ENCODE measurements at regions not wholly inside any gene's neighbourhood (a gene's known extent, or its start where the extent isn't known, plus 50 kb on each side); places are given as distances from the start of the nearest gene placed in this dataset.

- DNase-seq = no peak
Observed at GRCh38 chr4:45985038-45985437, 138.8 kb downstream of the GABRG1 start.

- DNase-seq = no peak
Observed at GRCh38 chr4:45971108-45971507, 152.7 kb downstream of the GABRG1 start.

DNA sequence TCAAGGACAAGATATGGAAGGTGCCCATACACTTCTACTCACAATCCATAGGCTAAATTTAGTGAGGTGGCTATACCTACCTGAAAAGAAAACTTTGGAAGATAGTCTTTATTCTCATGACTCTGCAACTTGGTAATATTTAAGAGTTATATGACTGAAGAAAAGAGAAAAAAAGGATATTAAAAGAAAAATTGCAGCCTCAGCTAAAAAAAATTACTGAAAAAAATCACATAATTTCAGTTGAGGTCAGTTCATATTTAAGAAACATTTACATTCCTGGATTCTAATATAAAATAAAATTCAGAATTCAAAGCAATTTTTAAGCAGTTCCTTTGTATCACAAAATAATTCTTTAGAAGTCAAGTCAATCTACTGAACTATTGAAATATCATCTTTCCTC lies 166.5 kb downstream of the GABRG1 start:
- DNase-seq = no peak

- DNase-seq = no peak
Observed at GRCh38 chr4:45954276-45954675, 169.6 kb downstream of the GABRG1 start.

DNA sequence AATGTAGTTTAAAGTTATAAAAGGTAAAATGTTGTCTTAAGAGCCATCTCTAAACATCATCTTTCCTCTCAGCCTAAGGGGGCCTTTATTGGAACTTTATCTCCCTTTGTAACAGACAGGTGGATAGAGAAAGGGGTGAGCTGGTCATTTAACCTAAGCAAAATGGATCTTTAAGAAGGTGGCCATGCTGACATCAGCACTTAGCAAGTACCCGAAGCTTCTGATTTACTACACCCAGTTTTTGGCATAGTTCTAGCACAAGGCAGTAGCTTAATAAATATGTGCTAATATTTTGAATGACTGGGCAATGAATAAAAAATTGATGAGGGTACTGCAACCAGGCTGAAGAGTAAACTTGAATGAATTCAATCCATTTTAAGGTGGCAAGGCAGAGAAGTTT lies 172.7 kb downstream of the GABRG1 start:
- DNase-seq = no peak

DNA sequence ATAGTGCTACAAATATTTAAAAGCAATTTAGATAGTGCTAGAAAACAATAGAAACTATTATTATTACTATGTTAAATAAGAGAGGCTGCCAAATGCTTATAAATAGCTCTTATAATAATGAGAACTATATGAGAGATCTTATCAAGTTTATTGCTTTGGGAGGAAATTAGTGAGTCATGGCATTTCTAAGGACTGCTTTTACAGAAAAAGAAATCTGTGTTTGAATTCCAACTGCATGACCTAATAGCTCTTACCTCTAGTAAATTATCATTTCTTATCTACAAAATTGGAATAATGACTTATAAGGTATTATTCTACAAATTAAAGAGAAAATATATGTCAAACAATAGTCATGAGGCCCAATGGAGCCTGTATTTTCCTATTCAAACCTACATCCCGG lies 177.2 kb downstream of the GABRG1 start:
- no peak for DNase-seq

DNA sequence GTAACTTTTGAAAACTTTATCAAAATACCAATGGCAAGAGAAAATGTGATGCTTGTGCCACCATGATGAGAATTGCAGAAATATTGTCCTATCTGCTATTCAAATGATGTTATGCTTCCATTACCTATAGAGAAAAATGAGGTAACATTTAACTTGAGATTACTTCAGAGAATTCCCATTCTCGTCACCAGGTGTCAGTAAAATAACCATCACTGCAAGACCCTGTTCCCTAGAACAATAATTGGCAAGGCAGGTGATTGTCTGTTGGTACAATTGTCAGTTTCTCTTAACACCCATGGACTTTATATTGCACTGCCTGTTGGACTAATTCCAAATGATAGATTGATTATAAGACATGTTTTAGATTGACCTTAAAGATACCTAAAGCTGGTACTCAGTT lies 179.9 kb downstream of the GABRG1 start:
- no peak for DNase-seq

DNA sequence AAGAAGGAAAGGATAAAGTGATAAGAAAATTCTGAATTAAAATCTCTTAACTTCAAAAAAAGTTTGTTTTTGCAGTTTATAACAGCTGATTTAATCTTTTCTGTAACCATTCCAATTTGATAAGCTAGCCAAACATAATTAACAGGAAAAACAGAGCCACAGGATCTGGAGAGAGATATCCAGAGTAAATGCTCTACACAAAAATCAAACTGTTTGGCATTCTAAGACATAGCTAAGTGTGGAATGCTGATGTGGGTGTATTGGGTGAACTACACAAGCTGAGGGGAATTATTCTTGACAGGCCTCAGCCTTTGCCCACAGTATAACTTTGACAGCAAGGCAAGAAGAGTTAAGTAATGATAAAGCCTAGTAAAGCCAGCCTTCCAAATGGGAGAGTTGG lies 184.8 kb downstream of the GABRG1 start:
- no peak for DNase-seq

GRCh38 chr4:45931154-45931553 lies 192.7 kb downstream of the GABRG1 start:
- no peak for DNase-seq

GRCh38 chr4:45927641-45928040 lies 196.2 kb downstream of the GABRG1 start:
- no peak for DNase-seq

GRCh38 chr4:45925809-45926208 lies 198.0 kb downstream of the GABRG1 start:
- no peak for DNase-seq

DNA sequence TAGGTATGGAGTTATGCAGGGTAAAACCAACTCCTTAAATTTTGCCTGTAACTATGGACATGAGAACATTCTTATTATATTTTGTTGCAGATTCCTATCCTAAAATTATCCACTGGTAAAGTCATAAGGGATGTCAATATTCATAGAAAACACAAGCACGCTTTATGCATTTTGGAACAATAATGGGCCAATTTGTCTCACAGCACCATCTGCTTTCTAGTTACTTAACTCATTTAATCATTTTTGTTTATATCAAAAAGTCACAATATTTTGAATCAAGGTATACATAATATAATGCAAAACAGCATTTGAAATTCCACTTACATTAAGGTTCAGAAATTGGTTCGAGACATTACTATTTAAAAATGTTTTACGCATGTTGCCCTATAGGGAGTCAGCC lies 203.0 kb downstream of the GABRG1 start:
- DNase-seq = no peak

DNA sequence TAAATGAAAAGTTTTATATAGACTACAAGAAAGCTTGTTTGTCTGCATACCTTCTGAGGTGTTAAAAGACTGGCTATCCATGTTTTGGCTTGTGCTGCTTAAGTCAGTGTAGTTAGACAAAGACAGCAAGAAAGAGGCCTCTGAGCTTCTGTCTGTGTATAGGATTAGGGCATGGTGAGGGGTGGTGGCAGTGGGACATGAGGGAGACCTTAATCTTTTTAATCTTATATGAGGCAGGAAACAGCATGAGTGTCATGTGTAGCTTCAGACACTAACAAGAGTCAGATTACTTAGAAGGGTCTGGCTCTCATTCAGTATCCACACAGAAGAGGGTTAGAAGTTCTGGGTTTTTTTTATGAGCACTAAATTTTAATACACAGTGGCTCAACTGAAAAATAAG lies 213.3 kb downstream of the GABRG1 start:
- peak; percentile 48 for DNase-seq

DNA sequence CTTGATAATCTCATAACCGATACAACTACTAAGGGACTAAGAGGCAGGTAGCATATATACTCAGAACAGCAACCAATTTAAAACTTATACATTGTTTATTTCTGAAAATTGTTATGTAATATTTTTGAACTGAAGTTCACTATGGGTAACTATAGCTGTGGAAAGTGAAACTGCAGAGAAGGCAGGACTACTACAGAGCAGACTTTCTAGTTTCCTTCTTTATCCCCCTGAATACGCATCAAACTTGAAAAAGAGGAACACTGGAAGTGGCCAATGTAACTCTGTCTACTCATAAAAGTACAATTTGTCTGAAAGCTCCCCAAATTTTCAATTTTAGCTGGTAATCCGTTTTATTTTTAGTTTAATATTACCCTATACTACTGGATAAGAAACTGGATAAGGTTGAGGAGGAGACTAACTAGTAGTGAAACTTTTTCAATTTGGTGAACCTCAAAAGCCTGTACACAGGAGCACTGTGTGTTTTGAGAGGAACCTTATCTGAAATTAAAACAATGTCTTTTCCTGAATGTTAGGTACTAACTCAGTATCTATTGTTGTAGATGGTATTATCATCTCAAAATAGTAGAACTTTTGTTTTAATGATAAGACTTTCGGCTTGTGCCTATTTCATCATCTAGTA lies 225.8 kb downstream of the GABRG1 start:
- DNase-seq = no peak

DNA sequence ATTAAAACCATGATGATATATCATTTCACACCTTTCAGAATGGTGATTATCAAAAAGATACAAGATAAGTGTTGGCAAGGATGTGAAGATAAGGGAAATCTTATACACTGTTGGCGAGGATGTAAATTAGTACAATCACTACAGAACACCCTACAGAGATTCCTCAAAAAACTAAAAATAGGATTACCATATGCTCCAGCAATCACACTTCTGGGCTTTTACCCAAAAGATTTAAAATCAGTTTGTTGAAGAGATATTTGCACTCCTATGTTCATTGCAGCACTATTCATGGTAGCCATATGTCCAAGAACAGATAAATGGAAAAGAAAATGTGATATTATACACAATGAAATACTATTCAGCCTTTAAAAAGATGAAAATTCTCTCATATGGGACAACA lies 240.4 kb downstream of the GABRG1 start:
- DNase-seq = no peak

DNA sequence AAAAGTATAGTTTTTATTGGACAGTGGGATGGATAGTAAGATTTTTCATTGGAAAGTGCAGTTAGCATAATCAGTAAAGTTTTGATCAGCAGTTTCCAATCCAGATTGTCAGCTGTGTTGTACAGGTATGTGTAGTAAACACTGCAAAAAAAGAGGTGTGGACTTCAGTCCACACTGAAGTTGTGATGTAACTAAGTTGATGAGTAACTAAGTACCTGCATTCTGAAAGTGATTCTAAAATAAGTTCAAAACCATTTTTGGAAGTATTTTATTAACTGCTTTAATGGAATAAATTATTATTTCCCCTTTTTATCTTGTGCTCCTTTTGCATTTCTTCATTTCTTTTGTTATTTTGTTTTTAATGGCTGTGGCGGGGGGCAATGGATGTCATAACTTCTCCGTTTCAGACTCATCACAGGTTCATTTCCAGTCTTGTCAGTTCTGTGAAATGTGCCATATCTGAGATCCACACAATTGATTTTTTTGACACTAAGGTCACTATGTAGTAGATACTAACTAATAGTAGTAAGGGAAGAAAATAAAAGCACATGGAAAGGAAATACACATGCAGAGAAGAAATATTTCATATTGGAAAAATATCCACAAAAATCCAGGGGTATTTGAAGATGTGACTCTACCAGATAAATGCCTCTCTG lies 247.5 kb downstream of the GABRG1 start:
- no peak for DNase-seq

DNA sequence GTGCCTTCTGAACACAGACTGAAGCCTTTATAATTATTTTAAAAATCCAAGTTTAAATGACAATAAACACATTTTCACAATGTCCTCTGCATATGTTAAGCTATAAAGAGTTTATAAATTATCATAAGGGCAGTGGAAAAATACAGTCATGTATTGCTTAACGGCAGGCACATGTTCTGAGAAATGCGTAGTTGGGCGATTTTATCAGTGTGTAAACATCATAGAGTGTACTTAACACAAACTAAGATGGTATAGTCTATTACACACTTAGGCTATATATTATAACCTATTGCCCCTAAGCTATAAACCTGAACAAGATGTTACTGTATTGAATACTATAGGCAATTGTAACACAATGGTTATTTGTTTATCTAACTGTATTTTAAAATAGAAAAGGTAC lies 254.7 kb downstream of the GABRG1 start:
- DNase-seq = no peak

DNA sequence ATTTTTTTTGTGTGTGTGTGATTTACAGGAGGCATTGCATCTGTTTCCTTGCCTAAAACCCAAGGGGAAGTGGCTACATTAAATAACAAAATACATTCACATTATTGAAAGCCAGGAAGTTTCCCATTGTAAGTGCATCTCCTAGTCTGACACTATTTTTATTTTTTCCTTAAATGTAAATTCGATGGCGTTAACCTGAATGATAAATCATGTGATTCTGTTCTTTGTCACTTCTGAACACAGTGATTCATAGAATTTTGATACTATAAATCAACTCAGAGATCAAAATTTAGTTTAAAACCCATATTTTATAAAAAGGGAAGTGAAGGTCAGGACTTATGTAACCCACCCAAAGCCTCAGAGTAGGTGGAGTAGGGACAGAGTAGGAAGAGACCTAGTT lies 258.1 kb downstream of the GABRG1 start:
- no peak for DNase-seq

DNA sequence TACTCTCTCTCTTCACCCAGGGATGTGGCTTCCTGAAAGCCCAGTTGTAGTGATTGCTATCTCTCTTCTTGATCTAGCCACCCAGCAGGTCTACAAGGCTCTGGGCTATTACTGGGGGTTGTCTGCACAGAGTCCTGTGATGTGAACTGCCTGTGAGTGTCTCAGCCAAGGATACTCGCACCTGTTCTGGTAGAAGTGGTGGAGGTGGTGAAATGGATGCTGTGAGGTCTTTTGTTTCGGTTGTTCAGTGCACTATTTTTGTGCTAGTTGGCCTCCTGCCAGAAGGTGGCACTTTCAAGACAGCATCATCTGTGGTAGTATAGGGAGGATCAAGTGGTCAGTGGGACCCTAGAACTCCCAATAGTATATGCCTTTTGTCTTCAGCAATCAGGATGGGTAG lies 268.0 kb downstream of the GABRG1 start:
- no peak for DNase-seq

DNA sequence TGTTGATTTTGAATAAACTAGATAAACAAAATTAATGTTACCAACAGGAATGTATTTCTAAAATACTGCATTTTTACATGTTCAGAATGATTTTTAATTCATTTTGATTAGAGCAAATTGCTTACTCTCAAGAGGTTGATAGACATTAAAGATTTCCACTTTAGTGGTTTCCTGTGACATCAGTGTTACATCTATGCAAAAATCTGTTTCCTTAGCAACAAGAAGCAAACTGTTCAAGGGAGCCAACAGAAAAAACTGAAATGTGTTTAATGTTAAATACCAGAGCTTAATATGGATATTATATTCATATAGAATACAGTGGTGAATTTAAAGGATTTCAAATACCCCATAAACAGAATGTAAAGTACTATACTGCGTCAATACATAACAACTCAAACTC lies 277.8 kb downstream of the GABRG1 start:
- DNase-seq = no peak

DNA sequence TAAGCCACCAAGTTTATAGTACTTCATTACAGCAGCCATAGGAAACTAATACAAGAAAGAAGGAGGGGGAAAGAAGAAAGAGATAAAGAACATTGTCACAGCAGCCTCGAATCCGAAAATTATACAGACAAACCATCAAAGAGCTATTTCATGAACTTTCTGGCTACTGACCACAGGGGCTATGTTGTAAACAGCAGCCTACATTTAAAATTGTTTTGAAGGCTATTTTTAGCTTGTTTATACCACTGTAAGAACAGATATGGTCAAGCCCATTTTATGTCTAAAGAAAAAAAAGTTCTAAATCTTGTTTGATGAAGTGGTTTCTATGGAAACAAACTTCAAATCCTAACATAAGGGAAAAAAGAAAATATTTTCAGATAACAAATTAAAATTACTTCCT lies 282.1 kb downstream of the GABRG1 start:
- DNase-seq = no peak

DNA sequence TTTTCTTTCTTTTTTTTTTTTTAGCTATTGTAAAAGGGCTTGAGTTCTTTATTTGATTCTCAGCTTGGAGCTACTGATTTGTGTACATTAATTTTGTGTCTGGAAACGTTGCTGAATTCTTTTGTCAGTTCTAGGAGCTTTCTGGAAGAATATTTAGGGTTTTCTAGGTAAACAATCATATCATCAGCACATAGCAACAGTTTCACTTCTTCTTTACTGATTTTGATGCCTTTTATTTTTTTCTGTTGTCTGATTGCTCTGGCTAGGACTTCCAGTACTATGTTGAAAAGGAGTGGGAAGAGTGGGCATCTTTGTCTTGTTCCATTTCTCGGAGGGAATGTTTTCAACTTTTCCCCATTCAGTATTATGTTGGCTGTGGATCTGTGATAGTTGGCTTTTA lies 292.2 kb downstream of the GABRG1 start:
- no peak for DNase-seq

GRCh38 chr4:45803994-45804393 lies 319.9 kb downstream of the GABRG1 start:
- no peak for DNase-seq

GRCh38 chr4:45795135-45795534 lies 328.7 kb downstream of the GABRG1 start:
- no peak for DNase-seq

DNA sequence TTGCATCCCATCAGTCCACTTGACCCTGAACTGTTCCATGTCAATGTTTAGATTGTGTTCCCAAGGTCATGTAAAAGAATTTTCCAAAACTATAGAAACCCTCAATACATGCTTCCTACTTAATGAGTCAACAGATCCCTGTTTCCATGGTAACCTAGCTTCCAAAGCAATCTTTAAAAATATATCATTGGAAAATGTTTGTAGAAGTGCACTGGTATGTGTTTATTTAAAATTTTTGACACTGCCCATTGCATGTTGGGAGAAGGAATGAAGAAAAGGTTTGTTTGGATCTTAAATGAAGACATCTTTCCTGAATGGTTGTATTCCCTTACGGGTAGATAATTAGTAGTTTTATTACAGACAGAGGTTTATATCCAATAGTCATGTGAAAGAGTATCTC lies 345.3 kb downstream of the GABRG1 start:
- DNase-seq = no peak
